ENCODE measurements at regions not wholly inside any gene's neighbourhood (a gene's known extent, or its start where the extent isn't known, plus 50 kb on each side); places are given as distances from the start of the nearest gene placed in this dataset.
A peak's percentile ranks its signal among the peaks of the same experiment; 100 is the strongest.

DNA sequence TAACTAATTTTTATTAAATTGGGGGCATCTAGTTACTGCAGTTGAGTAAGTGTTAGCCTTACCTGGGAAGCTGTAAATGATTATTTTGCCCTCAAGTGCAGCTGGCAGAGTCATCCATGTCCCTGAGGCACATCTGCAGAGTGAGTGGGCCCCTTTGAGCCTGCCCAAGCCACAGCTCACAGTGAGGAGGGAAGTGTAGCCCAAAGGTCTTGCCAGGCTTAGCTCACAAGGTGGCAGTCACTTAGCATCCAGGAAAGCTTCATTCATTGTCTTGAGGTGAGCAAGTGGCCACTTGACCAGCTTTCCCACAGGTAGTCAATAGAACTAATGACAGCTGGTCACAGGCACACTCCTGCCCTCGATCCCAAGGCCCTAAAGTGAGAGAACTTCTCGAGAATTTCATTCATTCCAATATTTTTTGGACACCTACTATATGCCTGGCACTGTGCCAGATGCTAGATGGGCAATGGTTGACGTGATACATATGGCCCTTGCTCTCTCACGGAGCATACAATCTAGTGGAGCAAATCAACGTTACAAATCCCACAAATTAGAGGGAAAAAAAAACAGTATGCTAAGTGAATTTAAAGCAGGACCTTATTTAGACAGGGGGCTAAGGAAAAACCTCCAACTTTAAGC is 163.3 kb upstream of the IL12A start:
- Histone ChIP-seq H3K9me3 (no peaks in the 10 kb centered on the region), H3K4me3 (no peak overlapping the region), H3K36me3 (no peaks in the 10 kb centered on the region), H3K4me1 (peaks cover 0 to 71% (median 47%) of the 10 kb centered on the region in 4 donors), H3K27me3 (no peaks in the 10 kb centered on the region), H3K27ac (peak overlapping the region; percentile 42 to 67 (median 64))
- intact Hi-C loops (cut with DNase I): loop anchor here (5.0 kb wide), 1 partner anchor 162 kb away; the partner anchor contains the start of gene IL12A
- TF ChIP-seq, protein P1, sequence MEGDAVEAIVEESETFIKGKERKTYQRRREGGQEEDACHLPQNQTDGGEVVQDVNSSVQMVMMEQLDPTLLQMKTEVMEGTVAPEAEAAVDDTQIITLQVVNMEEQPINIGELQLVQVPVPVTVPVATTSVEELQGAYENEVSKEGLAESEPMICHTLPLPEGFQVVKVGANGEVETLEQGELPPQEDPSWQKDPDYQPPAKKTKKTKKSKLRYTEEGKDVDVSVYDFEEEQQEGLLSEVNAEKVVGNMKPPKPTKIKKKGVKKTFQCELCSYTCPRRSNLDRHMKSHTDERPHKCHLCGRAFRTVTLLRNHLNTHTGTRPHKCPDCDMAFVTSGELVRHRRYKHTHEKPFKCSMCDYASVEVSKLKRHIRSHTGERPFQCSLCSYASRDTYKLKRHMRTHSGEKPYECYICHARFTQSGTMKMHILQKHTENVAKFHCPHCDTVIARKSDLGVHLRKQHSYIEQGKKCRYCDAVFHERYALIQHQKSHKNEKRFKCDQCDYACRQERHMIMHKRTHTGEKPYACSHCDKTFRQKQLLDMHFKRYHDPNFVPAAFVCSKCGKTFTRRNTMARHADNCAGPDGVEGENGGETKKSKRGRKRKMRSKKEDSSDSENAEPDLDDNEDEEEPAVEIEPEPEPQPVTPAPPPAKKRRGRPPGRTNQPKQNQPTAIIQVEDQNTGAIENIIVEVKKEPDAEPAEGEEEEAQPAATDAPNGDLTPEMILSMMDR (IDR thresholded peaks at IDR 0.05): no peak
- TF ChIP-seq POLR2AphosphoS5 (IDR thresholded peaks at IDR 0.05): peak in 1 of 4 donors; percentile 9
- 74 to 76% methylated on average over 5 of the region's 5 CpGs for WGBS, 2 donors
- DNase-seq: no peak

DNA sequence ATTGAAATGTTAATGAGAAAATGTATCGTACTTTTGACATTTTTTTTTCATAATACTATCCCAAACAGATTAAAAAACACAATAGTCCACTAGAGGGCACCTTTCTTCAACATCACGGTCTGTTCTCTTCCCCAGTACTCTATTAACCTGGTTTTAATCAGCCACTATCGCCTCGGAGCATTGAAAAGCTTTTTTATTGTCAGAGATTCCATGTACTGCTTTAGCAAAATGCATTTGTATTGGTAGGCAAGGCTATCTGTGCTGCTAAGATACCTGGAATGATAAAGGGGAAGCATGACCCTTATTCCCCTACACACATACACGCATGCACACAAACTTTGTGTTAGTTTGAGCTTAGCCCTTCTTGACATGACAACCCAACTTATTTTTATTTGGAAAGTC is 160.1 kb upstream of the IL12A start:
- 19 to 21% methylated on average over 5 of the region's 5 CpGs for WGBS, 2 donors
- no peaks in the 10 kb centered on the region for H3K9me3 ChIP-seq
- no peak for DNase-seq
- H3K4me1 ChIP-seq: peaks cover 0 to 70% (median 46%) of the 10 kb centered on the region in 4 donors
- no peaks in the 10 kb centered on the region for H3K27me3 ChIP-seq
- intact Hi-C loops (cut with DNase I): loop anchor here (1.0 to 5.0 kb wide), 3 partner anchors 54 to 178 kb away; partner anchors contain the start of gene IL12A
- no peaks in the 10 kb centered on the region for H3K36me3 ChIP-seq
- no peak overlapping the region for H3K4me3 ChIP-seq
- TF ChIP-seq, protein P1 (IDR thresholded peaks at IDR 0.05): peak; percentile 47 to 52 (median 50)
- TF ChIP-seq EP300 (IDR thresholded peaks at IDR 0.05) (no peak), POLR2AphosphoS5 (IDR thresholded peaks at IDR 0.05) (peak in 2 of 4 donors; percentile 10 to 18), POLR2A (IDR thresholded peaks at IDR 0.05) (no peak)
- peak overlapping the region; percentile 34 to 70 (median 60) for H3K27ac ChIP-seq

DNA sequence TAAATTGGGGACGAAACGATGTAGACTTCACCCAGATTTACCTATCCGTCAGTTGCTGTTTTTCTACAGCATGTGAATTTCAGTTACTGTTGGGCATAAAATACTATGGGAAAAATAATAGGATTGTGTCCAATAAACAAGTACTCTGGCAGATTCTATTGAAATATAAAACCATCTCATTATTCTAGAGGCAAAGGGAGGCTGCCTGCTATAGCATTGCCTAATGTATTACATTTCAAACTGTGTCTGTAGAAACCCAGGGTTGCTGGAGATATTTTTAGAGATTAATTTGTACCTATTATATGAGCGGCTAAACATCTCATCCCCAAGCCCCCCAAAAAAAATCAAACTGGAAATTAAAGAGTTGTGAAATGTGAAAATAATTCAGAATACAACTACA is 159.6 kb upstream of the IL12A start:
- H3K4me1 ChIP-seq: peaks cover 0 to 65% (median 43%) of the 10 kb centered on the region in 4 donors
- H3K9me3 ChIP-seq: no peaks in the 10 kb centered on the region
- H3K36me3 ChIP-seq: no peaks in the 10 kb centered on the region
- DNase-seq: no peak
- no peak overlapping the region for H3K4me3 ChIP-seq
- peak overlapping the region; percentile 34 to 70 (median 60) for H3K27ac ChIP-seq
- no peak for TF ChIP-seq POLR2AphosphoS5 (IDR thresholded peaks at IDR 0.05)
- TF ChIP-seq, protein P1 (IDR thresholded peaks at IDR 0.05): no peak
- TF ChIP-seq POLR2A (IDR thresholded peaks at IDR 0.05): no peak
- no peak for TF ChIP-seq EP300 (IDR thresholded peaks at IDR 0.05)
- intact Hi-C loops (cut with DNase I): loop anchor here (2.0 to 5.0 kb wide), 2 partner anchors 54 to 158 kb away; partner anchors contain the start of gene IL12A
- WGBS, 2 donors: 88 to 93% methylated on average over 4 of the region's 4 CpGs
- H3K27me3 ChIP-seq: no peaks in the 10 kb centered on the region

DNA sequence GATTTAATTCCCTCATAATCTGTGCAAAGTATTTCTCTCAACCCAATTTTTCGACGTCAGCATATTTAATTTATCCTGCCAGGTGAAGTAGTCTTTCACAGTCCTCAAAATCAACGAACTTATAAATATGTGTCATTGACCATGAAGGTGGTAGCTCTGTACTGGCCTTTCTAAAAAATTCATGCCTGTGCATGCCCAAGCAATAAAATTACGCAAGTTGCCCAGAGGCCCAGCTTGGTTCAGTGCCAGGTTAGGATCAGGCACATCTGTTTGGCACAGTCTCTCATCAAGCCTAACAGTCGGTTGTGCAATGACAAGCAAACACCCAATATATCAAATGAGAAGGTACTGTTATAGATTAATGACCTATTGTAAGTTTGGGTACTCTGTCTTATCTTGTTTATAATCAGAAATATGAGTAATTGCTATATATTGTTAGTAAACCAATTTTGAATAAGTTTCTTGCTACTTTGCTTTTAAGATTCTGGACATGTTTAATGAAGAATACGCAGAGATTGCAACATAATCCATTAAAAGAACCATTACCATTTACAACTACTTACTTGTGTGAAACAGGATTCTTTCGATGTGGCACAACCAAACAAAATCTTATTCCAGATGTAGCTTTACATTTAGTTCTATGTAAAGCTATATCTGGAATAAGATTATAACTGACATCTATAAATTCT is 159.0 kb upstream of the IL12A start:
- 9 to 53% methylated on average over 7 of the region's 7 CpGs for WGBS, 2 donors
- Histone ChIP-seq H3K9me3 (no peaks in the 10 kb centered on the region), H3K27me3 (no peaks in the 10 kb centered on the region), H3K36me3 (no peaks in the 10 kb centered on the region), H3K4me3 (no peak overlapping the region), H3K27ac (peak overlapping the region; percentile 34 to 70 (median 60)), H3K4me1 (peaks cover 0 to 59% (median 37%) of the 10 kb centered on the region in 4 donors)
- intact Hi-C loops (cut with DNase I): loop anchor here (2.0 to 10.0 kb wide), 3 partner anchors 53 to 355 kb away; partner anchors contain the start of gene IL12A
- TF ChIP-seq POLR2AphosphoS5 (IDR thresholded peaks at IDR 0.05): peak; percentile 38 to 76 (median 58)
- TF ChIP-seq EP300 (IDR thresholded peaks at IDR 0.05): peak in 1 of 4 donors; percentile 56
- TF ChIP-seq, protein P1 (IDR thresholded peaks at IDR 0.05): no peak
- TF ChIP-seq POLR2A (IDR thresholded peaks at IDR 0.05): no peak
- peak; percentile 91 for DNase-seq
